HG02970 (cell line): ENCODE measurements at regions not wholly inside any gene's neighbourhood (a gene's known extent, or its start where the extent isn't known, plus 50 kb on each side); places are given as distances from the start of the nearest gene placed in this dataset.

Source experiments
- ATAC-seq: cut with Tn5 transposase; IDR thresholded peaks from one replicate; pipeline ENCODE4 v1.9.1; 2021; ENCODE audit warnings: mild to moderate bottlenecking, moderate library complexity, moderate number of reproducible peaks; ENCODE audit not compliant: unreplicated experiment, low FRiP score

- no peak for ATAC-seq
These were observed 1061.1 kb upstream of the AUTS2 start for GRCh38 chr7:68537051-68537773.

- ATAC-seq: no peak
These were observed 1060.6 kb upstream of the AUTS2 start for GRCh38 chr7:68537774-68538071.

- no peak for ATAC-seq
These were observed 1055.4 kb upstream of the AUTS2 start for GRCh38 chr7:68542831-68543230.

GRCh38 chr7:68544851-68545250 is 1053.4 kb upstream of the AUTS2 start:
- no peak for ATAC-seq

GRCh38 chr7:68547181-68547580 is 1051.1 kb upstream of the AUTS2 start:
- ATAC-seq: no peak

GRCh38 chr7:68547799-68548198 is 1050.5 kb upstream of the AUTS2 start:
- no peak for ATAC-seq

GRCh38 chr7:68550027-68550426 is 1048.2 kb upstream of the AUTS2 start:
- no peak for ATAC-seq

- ATAC-seq: no peak
These were observed 1047.6 kb upstream of the AUTS2 start for GRCh38 chr7:68550635-68551034.

GRCh38 chr7:68556537-68556936 is 1041.7 kb upstream of the AUTS2 start:
- no peak for ATAC-seq

- no peak for ATAC-seq
These were observed 1038.8 kb upstream of the AUTS2 start for GRCh38 chr7:68559518-68559917.

GRCh38 chr7:68562323-68562899 is 1035.9 kb upstream of the AUTS2 start:
- no peak for ATAC-seq

GRCh38 chr7:68564306-68565135 is 1033.8 kb upstream of the AUTS2 start:
- ATAC-seq: no peak

- no peak for ATAC-seq
These were observed 1027.0 kb upstream of the AUTS2 start for GRCh38 chr7:68571286-68571685.

GRCh38 chr7:68573271-68574005 is 1024.8 kb upstream of the AUTS2 start:
- no peak for ATAC-seq

- no peak for ATAC-seq
These were observed 1021.9 kb upstream of the AUTS2 start for GRCh38 chr7:68576366-68576765.

GRCh38 chr7:68581417-68581816 is 1016.9 kb upstream of the AUTS2 start:
- ATAC-seq: no peak

- ATAC-seq: no peak
These were observed 1010.7 kb upstream of the AUTS2 start for GRCh38 chr7:68587599-68587998.

GRCh38 chr7:68601826-68602225 is 996.4 kb upstream of the AUTS2 start:
- ATAC-seq: no peak

- ATAC-seq: no peak
These were observed 993.7 kb upstream of the AUTS2 start for GRCh38 chr7:68604541-68604940.

GRCh38 chr7:68610701-68611100 is 987.6 kb upstream of the AUTS2 start:
- ATAC-seq: no peak

GRCh38 chr7:68613405-68613804 is 984.9 kb upstream of the AUTS2 start:
- ATAC-seq: no peak
